ENCODE measurements at regions not wholly inside any gene's neighbourhood (a gene's known extent, or its start where the extent isn't known, plus 50 kb on each side); places are given as distances from the start of the nearest gene placed in this dataset.

GRCh38 chr1:55618199-55618598 lies 403.0 kb upstream of the USP24 start:
- TF ChIP-seq EP300 (IDR thresholded peaks at IDR 0.05; ENCODE audit: low read depth) (no peak), CTCF (IDR thresholded peaks at IDR 0.05) (no peak), POLR2A (IDR thresholded peaks at IDR 0.05) (no peak), POLR2AphosphoS5 (IDR thresholded peaks at IDR 0.05) (no peak)
